ENCODE measurements at regions not wholly inside any gene's neighbourhood (a gene's known extent, or its start where the extent isn't known, plus 50 kb on each side); places are given as distances from the start of the nearest gene placed in this dataset.
"Not testable (repeated sequence)": the region's sequence is repeated elsewhere in the genome, so short reads cannot be mapped to it uniquely, and the experiment has no call there.

- Mint-ChIP-seq H3K36me3 (no peaks in the 10 kb centered on the region), H3K27ac (no peak overlapping the region), H3K4me1 (no peaks in the 10 kb centered on the region), H3K27me3 (no peaks in the 10 kb centered on the region), H3K4me3 (no peak overlapping the region), H3K9me3 (peaks cover 8% of the 10 kb centered on the region)
- ATAC-seq: no peak
Measured at GRCh38 chr20:55937283-55937682, 68.0 kb downstream of the CBLN4 start.

- H3K9me3 Mint-ChIP-seq: peaks cover 8% of the 10 kb centered on the region
- H3K4me3 Mint-ChIP-seq: no peak overlapping the region
- no peaks in the 10 kb centered on the region for H3K4me1 Mint-ChIP-seq
- H3K27me3 Mint-ChIP-seq: no peaks in the 10 kb centered on the region
- H3K36me3 Mint-ChIP-seq: no peaks in the 10 kb centered on the region
- no peak overlapping the region for H3K27ac Mint-ChIP-seq
- ATAC-seq: no peak
Measured at GRCh38 chr20:55936209-55936595, 69.1 kb downstream of the CBLN4 start.

GRCh38 chr20:55935448-55936208, 69.7 kb downstream of the CBLN4 start:
- H3K36me3 Mint-ChIP-seq: no peaks in the 10 kb centered on the region
- no peak overlapping the region for H3K27ac Mint-ChIP-seq
- H3K27me3 Mint-ChIP-seq: no peaks in the 10 kb centered on the region
- ATAC-seq: no peak
- H3K4me3 Mint-ChIP-seq: no peak overlapping the region
- no peaks in the 10 kb centered on the region for H3K4me1 Mint-ChIP-seq
- peaks cover 8% of the 10 kb centered on the region for H3K9me3 Mint-ChIP-seq

- no peak overlapping the region for H3K27ac Mint-ChIP-seq
- H3K27me3 Mint-ChIP-seq: no peaks in the 10 kb centered on the region
- no peak overlapping the region for H3K4me3 Mint-ChIP-seq
- no peaks in the 10 kb centered on the region for H3K36me3 Mint-ChIP-seq
- ATAC-seq: no peak
- peaks cover 8% of the 10 kb centered on the region for H3K9me3 Mint-ChIP-seq
- H3K4me1 Mint-ChIP-seq: no peaks in the 10 kb centered on the region
Measured at GRCh38 chr20:55934146-55934545, 71.2 kb downstream of the CBLN4 start.

GRCh38 chr20:55930876-55931275, 74.4 kb downstream of the CBLN4 start:
- H3K36me3 Mint-ChIP-seq, H3K27me3 Mint-ChIP-seq, H3K4me3 Mint-ChIP-seq, ATAC-seq, H3K4me1 Mint-ChIP-seq, H3K27ac Mint-ChIP-seq, H3K9me3 Mint-ChIP-seq: not testable (repeated sequence)

- no peaks in the 10 kb centered on the region for H3K27me3 Mint-ChIP-seq
Measured at GRCh38 chr20:55928266-55928665, 77.1 kb downstream of the CBLN4 start.

GRCh38 chr20:55919956-55920355, 85.4 kb downstream of the CBLN4 start:
- peaks cover 10% of the 10 kb centered on the region for H3K9me3 Mint-ChIP-seq
- no peaks in the 10 kb centered on the region for H3K4me1 Mint-ChIP-seq
- no peaks in the 10 kb centered on the region for H3K36me3 Mint-ChIP-seq
- H3K27ac Mint-ChIP-seq: no peak overlapping the region
- H3K27me3 Mint-ChIP-seq: no peaks in the 10 kb centered on the region
- no peak for ATAC-seq
- no peak overlapping the region for H3K4me3 Mint-ChIP-seq

More at GRCh38 chr20:55928266-55928665, 77.1 kb downstream of the CBLN4 start:
- ATAC-seq: no peak
- no peak overlapping the region for H3K27ac Mint-ChIP-seq
- H3K4me1 Mint-ChIP-seq: no peaks in the 10 kb centered on the region
- no peak overlapping the region for H3K4me3 Mint-ChIP-seq
- H3K36me3 Mint-ChIP-seq: no peaks in the 10 kb centered on the region
- H3K9me3 Mint-ChIP-seq: peaks cover 3% of the 10 kb centered on the region

- H3K4me3 Mint-ChIP-seq: no peak overlapping the region
- H3K27ac Mint-ChIP-seq: no peak overlapping the region
- H3K36me3 Mint-ChIP-seq: no peaks in the 10 kb centered on the region
- no peaks in the 10 kb centered on the region for H3K27me3 Mint-ChIP-seq
- peaks cover 10% of the 10 kb centered on the region for H3K9me3 Mint-ChIP-seq
- ATAC-seq: no peak
- H3K4me1 Mint-ChIP-seq: no peaks in the 10 kb centered on the region
Measured at GRCh38 chr20:55919319-55919718, 86.0 kb downstream of the CBLN4 start.

GRCh38 chr20:55918471-55918870, 86.8 kb downstream of the CBLN4 start:
- Mint-ChIP-seq H3K27me3 (no peaks in the 10 kb centered on the region), H3K36me3 (no peaks in the 10 kb centered on the region), H3K9me3 (peaks cover 10% of the 10 kb centered on the region), H3K27ac (no peak overlapping the region), H3K4me1 (no peaks in the 10 kb centered on the region), H3K4me3 (no peak overlapping the region)
- ATAC-seq: no peak

- no peaks in the 10 kb centered on the region for H3K4me1 Mint-ChIP-seq
- no peak overlapping the region for H3K4me3 Mint-ChIP-seq
- no peak for ATAC-seq
- no peak overlapping the region for H3K27ac Mint-ChIP-seq
- H3K9me3 Mint-ChIP-seq: peaks cover 13% of the 10 kb centered on the region
- H3K27me3 Mint-ChIP-seq: no peaks in the 10 kb centered on the region
- no peaks in the 10 kb centered on the region for H3K36me3 Mint-ChIP-seq
Measured at GRCh38 chr20:55893031-55893430, 112.3 kb downstream of the CBLN4 start.

GRCh38 chr20:55888685-55889084, 116.6 kb downstream of the CBLN4 start:
- peaks cover 7% of the 10 kb centered on the region for H3K9me3 Mint-ChIP-seq
- no peak for ATAC-seq
- H3K27me3 Mint-ChIP-seq: no peaks in the 10 kb centered on the region
- H3K4me1 Mint-ChIP-seq: no peaks in the 10 kb centered on the region
- H3K36me3 Mint-ChIP-seq: no peaks in the 10 kb centered on the region
- no peak overlapping the region for H3K4me3 Mint-ChIP-seq
- H3K27ac Mint-ChIP-seq: no peak overlapping the region

GRCh38 chr20:55882910-55883309, 122.4 kb downstream of the CBLN4 start:
- H3K27ac Mint-ChIP-seq: no peak overlapping the region
- H3K4me3 Mint-ChIP-seq: no peak overlapping the region
- ATAC-seq: no peak
- no peaks in the 10 kb centered on the region for H3K4me1 Mint-ChIP-seq
- H3K36me3 Mint-ChIP-seq: no peaks in the 10 kb centered on the region
- H3K9me3 Mint-ChIP-seq: peaks cover 6% of the 10 kb centered on the region
- no peaks in the 10 kb centered on the region for H3K27me3 Mint-ChIP-seq

GRCh38 chr20:55882286-55882685, 123.0 kb downstream of the CBLN4 start:
- Mint-ChIP-seq H3K36me3 (no peaks in the 10 kb centered on the region), H3K4me3 (no peak overlapping the region), H3K27ac (no peak overlapping the region), H3K4me1 (no peaks in the 10 kb centered on the region), H3K27me3 (no peaks in the 10 kb centered on the region), H3K9me3 (peaks cover 6% of the 10 kb centered on the region)
- no peak for ATAC-seq

- Mint-ChIP-seq H3K27ac (no peak overlapping the region), H3K9me3 (peaks cover 6% of the 10 kb centered on the region), H3K4me1 (no peaks in the 10 kb centered on the region), H3K36me3 (no peaks in the 10 kb centered on the region), H3K4me3 (no peak overlapping the region), H3K27me3 (no peaks in the 10 kb centered on the region)
- ATAC-seq: no peak
Measured at GRCh38 chr20:55881204-55881603, 124.1 kb downstream of the CBLN4 start.

GRCh38 chr20:55880361-55880760, 125.0 kb downstream of the CBLN4 start:
- Mint-ChIP-seq H3K27me3 (no peaks in the 10 kb centered on the region), H3K4me3 (no peak overlapping the region), H3K9me3 (peaks cover 6% of the 10 kb centered on the region), H3K27ac (no peak overlapping the region), H3K4me1 (no peaks in the 10 kb centered on the region), H3K36me3 (no peaks in the 10 kb centered on the region)
- ATAC-seq: no peak

- Mint-ChIP-seq H3K27ac (no peak overlapping the region), H3K4me1 (no peaks in the 10 kb centered on the region), H3K4me3 (no peak overlapping the region), H3K9me3 (peaks cover 4% of the 10 kb centered on the region), H3K27me3 (no peaks in the 10 kb centered on the region), H3K36me3 (no peaks in the 10 kb centered on the region)
- no peak for ATAC-seq
Measured at GRCh38 chr20:55855052-55855451, 150.3 kb downstream of the CBLN4 start.

Measured in stimulated activated memory B cell treated with anti-CD40 and anti-IgM and Interleukin-4, amounts not matched to agents 10 μg/mL and 1 μg/mL and 100 μg/mL, for 72 hours (primary cell).